SK-N-SH treated with all-trans-retinoic acid at 6 μM for 48 hours (cell line): ENCODE measurements at regions not wholly inside any gene's neighbourhood (a gene's known extent, or its start where the extent isn't known, plus 50 kb on each side); places are given as distances from the start of the nearest gene placed in this dataset.

Experiments used
- ATAC-seq: fragments of 200-7000 bp; cut with Tn5 transposase; 3 replicates; pipeline ENCODE4 v1.9.1; 2020; ENCODE audit warnings: mild to moderate bottlenecking, moderate library complexity
- ARNTL ChIP-seq: fragments of 450-650 bp; formaldehyde crosslinking; IDR thresholded peaks from 2 replicates; pipeline ENCODE4 v1.5.0; 2020; ENCODE audit warnings: low read depth, mild to moderate bottlenecking, moderate library complexity, borderline replicate concordance
- BACH2 ChIP-seq: fragments of 250-450 bp; sonication (Bioruptor Pico); IDR thresholded peaks from 2 replicates; pipeline ENCODE4 v1.9.0; 2021; ENCODE audit warnings: mild to moderate bottlenecking, borderline replicate concordance
- CSDC2 ChIP-seq: fragments of 250-450 bp; sonication (Bioruptor Pico); IDR thresholded peaks from 2 replicates; pipeline ENCODE4 v1.5.0; 2020; ENCODE audit warnings: mild to moderate bottlenecking, moderate library complexity
- ESRRG ChIP-seq: fragments of 250-450 bp; sonication (Bioruptor Pico); IDR thresholded peaks from 2 replicates; pipeline ENCODE4 v1.6.1; 2021; ENCODE audit warnings: mild to moderate bottlenecking
- GLIS3 ChIP-seq: fragments of 250-450 bp; sonication (Bioruptor Pico); IDR thresholded peaks from 2 replicates; pipeline ENCODE4 v1.5.0; 2020; ENCODE audit warnings: mild to moderate bottlenecking, moderate library complexity
- ISL1 ChIP-seq: fragments of 250-450 bp; sonication (Bioruptor Pico); IDR thresholded peaks from 2 replicates; pipeline ENCODE4 v2.1.2; 2022; ENCODE audit warnings: mild to moderate bottlenecking, moderate library complexity
- OSR1 ChIP-seq: fragments of 250-450 bp; sonication (Bioruptor Pico); IDR thresholded peaks from 2 replicates; pipeline ENCODE4 v1.8.0; 2022; ENCODE audit warnings: moderate library complexity, mild to moderate bottlenecking, inconsistent platforms
- SNAI2 ChIP-seq: fragments of 250-450 bp; sonication (Bioruptor Pico); IDR thresholded peaks from 2 replicates; pipeline ENCODE4 v1.5.0; 2020; ENCODE audit warnings: mild to moderate bottlenecking, moderate library complexity
- TCF4 ChIP-seq: fragments of 250-450 bp; sonication (Bioruptor Pico); IDR thresholded peaks from 2 replicates; pipeline ENCODE4 v1.8.0; 2021; ENCODE audit warnings: mild to moderate bottlenecking, moderate library complexity, borderline replicate concordance
- TOX ChIP-seq: fragments of 250-450 bp; sonication (Bioruptor Pico); IDR thresholded peaks from 2 replicates; pipeline ENCODE4 v1.8.0; 2021; ENCODE audit warnings: mild to moderate bottlenecking, moderate library complexity, borderline replicate concordance
- ZC3H10 ChIP-seq: fragments of 250-450 bp; sonication (Bioruptor Pico); IDR thresholded peaks from 2 replicates; pipeline ENCODE4 v1.5.1; 2021; ENCODE audit warnings: mild to moderate bottlenecking, moderate library complexity
- ZFP3 ChIP-seq: fragments of 250-450 bp; sonication (Bioruptor Pico); IDR thresholded peaks from 2 replicates; pipeline ENCODE4 v1.5.0; 2020; ENCODE audit warnings: mild to moderate bottlenecking, moderate library complexity
- ZFP30 ChIP-seq: fragments of 450-650 bp; formaldehyde crosslinking; IDR thresholded peaks from 2 replicates; pipeline ENCODE4 v1.5.0; 2022; ENCODE audit warnings: mild to moderate bottlenecking, moderate library complexity
- ZNF565 ChIP-seq: fragments of 450-650 bp; formaldehyde crosslinking; conservative IDR thresholded peaks from 2 replicates; pipeline ENCODE4 v1.5.0; 2020; ENCODE audit warnings: low read depth, mild to moderate bottlenecking, moderate library complexity
- ZNF70 ChIP-seq: fragments of 450-650 bp; formaldehyde crosslinking; IDR thresholded peaks from 2 replicates; pipeline ENCODE4 v1.5.0; 2020; ENCODE audit warnings: mild to moderate bottlenecking, moderate library complexity
- ZNF8 ChIP-seq: fragments of 450-650 bp; formaldehyde crosslinking; IDR thresholded peaks from 2 replicates; pipeline ENCODE4 v1.5.0; 2020; ENCODE audit warnings: mild to moderate bottlenecking, moderate library complexity
- TF ChIP-seq, protein P1 (sequence below): fragments of 250-450 bp; sonication (Bioruptor Pico); IDR thresholded peaks from 2 replicates; pipeline ENCODE4 v1.5.0; 2020; ENCODE audit warnings: mild to moderate bottlenecking, moderate library complexity
- TF ChIP-seq, protein P2 (sequence below): fragments of 250-450 bp; sonication (Bioruptor Pico); IDR thresholded peaks from 2 replicates; pipeline ENCODE4 v1.8.0; 2020; ENCODE audit warnings: mild to moderate bottlenecking, moderate library complexity, borderline replicate concordance
- TF ChIP-seq, protein P3 (sequence below): fragments of 250-450 bp; sonication (Bioruptor Pico); IDR thresholded peaks from 2 replicates; pipeline ENCODE4 v1.8.0; 2021; ENCODE audit warnings: low read depth, mild to moderate bottlenecking, moderate library complexity, borderline replicate concordance
- TF ChIP-seq, protein P4 (sequence below): fragments of 250-450 bp; sonication (Bioruptor Pico); IDR thresholded peaks from 2 replicates; pipeline ENCODE4 v1.5.1; 2020; ENCODE audit warnings: low read depth, mild to moderate bottlenecking, moderate library complexity

DNA sequence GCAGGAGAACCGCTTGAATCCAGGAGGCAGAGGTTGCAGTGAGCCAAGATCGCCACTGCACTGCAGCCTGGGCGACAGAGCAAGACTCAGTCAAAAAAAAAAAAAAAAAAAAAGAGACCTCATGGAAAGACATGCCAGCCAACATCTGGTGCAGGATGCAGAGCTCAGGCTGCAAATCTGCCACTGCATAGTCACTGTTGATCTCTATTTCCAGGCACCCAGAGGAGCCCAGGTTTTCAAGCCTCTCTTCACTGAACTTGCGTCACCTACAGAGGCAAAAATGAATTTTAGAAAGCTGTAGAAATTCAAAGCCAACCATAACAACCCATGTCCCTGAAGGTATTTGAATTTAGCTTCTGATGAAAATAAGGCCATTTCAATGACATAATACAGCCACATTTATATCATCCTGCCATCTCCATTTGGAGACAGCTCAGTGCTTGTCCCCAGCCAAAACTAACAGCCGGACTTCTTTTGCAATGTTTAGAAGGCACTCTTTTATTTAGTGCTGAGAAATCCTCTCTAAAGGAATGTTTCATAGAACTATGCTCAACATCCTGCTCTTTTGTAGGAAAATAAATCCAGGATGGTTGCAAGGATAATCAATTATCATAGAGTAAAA is 113.3 kb downstream of the SNX18 start:
- TF ChIP-seq ISL1 (CRISPR knock-in tag) (0 out of 2 replicates have a peak, but pooled peaks have one; percentile 10), GLIS3 (no peak)
- no peak for ATAC-seq

DNA sequence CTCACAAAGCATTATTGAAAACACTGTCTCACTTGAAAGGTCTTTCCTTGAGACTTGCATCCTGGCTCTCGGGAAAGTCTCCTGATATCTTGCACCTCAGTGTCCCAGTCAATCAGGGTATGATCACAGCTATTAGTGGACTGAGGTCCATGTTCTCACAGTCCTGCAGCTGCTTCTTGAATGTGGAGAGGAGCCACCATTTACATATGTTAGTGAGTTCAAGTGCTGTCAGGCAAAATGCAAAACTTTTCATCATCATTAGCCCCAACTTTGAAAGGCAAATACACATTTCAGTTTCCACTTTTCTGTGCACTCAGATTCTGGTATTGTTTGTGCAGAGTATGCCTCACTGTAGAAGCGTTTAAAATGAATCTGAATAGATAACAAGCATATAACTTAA is 111.6 kb downstream of the SNX18 start:
- TF ChIP-seq, protein P1, sequence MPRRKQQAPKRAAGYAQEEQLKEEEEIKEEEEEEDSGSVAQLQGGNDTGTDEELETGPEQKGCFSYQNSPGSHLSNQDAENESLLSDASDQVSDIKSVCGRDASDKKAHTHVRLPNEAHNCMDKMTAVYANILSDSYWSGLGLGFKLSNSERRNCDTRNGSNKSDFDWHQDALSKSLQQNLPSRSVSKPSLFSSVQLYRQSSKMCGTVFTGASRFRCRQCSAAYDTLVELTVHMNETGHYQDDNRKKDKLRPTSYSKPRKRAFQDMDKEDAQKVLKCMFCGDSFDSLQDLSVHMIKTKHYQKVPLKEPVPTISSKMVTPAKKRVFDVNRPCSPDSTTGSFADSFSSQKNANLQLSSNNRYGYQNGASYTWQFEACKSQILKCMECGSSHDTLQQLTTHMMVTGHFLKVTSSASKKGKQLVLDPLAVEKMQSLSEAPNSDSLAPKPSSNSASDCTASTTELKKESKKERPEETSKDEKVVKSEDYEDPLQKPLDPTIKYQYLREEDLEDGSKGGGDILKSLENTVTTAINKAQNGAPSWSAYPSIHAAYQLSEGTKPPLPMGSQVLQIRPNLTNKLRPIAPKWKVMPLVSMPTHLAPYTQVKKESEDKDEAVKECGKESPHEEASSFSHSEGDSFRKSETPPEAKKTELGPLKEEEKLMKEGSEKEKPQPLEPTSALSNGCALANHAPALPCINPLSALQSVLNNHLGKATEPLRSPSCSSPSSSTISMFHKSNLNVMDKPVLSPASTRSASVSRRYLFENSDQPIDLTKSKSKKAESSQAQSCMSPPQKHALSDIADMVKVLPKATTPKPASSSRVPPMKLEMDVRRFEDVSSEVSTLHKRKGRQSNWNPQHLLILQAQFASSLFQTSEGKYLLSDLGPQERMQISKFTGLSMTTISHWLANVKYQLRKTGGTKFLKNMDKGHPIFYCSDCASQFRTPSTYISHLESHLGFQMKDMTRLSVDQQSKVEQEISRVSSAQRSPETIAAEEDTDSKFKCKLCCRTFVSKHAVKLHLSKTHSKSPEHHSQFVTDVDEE (CRISPR knock-in tag), result no peak
- TF ChIP-seq SNAI2 (CRISPR knock-in tag) (no peak), GLIS3 (no peak)
- no peak for ATAC-seq

DNA sequence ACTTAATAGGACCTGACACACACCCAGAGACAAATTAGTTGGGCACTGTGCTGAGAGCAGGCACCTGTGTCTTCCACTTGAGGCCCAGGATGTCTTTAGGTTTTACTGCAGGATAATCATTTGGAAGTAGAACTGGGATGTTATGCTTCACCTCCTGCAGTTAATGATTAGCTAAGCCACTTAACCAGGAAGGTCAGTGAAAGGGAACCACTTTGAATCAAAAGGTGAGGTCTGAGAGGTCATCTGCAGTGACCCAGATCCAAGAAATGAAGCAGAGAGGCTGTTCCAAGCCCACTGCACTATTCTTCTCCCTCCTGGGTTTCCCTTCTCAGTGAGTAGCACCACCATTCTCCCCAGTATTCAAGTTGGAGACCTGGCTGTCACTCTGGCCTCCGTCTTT is 110.5 kb downstream of the SNX18 start:
- TF ChIP-seq, protein P1 (CRISPR knock-in tag), result no peak
- TF ChIP-seq ISL1 (CRISPR knock-in tag) (no peak), ZNF8 (no peak), CSDC2 (no peak), GLIS3 (no peak), TOX (CRISPR knock-in tag) (no peak), ZNF70 (CRISPR knock-in tag) (no peak), ZFP3 (CRISPR knock-in tag) (no peak), ZFP30 (CRISPR knock-in tag) (no peak), ARNTL (no peak), ZNF565 (CRISPR knock-in tag) (no peak), OSR1 (no peak), SNAI2 (CRISPR knock-in tag) (no peak), TCF4 (CRISPR knock-in tag) (no peak), ESRRG (CRISPR knock-in tag) (no peak), ZC3H10 (CRISPR knock-in tag) (no peak), BACH2 (CRISPR knock-in tag) (no peak)
- TF ChIP-seq, protein P2, sequence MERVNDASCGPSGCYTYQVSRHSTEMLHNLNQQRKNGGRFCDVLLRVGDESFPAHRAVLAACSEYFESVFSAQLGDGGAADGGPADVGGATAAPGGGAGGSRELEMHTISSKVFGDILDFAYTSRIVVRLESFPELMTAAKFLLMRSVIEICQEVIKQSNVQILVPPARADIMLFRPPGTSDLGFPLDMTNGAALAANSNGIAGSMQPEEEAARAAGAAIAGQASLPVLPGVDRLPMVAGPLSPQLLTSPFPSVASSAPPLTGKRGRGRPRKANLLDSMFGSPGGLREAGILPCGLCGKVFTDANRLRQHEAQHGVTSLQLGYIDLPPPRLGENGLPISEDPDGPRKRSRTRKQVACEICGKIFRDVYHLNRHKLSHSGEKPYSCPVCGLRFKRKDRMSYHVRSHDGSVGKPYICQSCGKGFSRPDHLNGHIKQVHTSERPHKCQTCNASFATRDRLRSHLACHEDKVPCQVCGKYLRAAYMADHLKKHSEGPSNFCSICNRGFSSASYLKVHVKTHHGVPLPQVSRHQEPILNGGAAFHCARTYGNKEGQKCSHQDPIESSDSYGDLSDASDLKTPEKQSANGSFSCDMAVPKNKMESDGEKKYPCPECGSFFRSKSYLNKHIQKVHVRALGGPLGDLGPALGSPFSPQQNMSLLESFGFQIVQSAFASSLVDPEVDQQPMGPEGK (CRISPR knock-in tag), result no peak
- TF ChIP-seq, protein P3, sequence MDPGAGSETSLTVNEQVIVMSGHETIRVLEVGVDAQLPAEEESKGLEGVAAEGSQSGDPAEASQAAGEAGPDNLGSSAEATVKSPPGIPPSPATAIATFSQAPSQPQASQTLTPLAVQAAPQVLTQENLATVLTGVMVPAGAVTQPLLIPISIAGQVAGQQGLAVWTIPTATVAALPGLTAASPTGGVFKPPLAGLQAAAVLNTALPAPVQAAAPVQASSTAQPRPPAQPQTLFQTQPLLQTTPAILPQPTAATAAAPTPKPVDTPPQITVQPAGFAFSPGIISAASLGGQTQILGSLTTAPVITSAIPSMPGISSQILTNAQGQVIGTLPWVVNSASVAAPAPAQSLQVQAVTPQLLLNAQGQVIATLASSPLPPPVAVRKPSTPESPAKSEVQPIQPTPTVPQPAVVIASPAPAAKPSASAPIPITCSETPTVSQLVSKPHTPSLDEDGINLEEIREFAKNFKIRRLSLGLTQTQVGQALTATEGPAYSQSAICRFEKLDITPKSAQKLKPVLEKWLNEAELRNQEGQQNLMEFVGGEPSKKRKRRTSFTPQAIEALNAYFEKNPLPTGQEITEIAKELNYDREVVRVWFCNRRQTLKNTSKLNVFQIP, result no peak
- TF ChIP-seq, protein P4, sequence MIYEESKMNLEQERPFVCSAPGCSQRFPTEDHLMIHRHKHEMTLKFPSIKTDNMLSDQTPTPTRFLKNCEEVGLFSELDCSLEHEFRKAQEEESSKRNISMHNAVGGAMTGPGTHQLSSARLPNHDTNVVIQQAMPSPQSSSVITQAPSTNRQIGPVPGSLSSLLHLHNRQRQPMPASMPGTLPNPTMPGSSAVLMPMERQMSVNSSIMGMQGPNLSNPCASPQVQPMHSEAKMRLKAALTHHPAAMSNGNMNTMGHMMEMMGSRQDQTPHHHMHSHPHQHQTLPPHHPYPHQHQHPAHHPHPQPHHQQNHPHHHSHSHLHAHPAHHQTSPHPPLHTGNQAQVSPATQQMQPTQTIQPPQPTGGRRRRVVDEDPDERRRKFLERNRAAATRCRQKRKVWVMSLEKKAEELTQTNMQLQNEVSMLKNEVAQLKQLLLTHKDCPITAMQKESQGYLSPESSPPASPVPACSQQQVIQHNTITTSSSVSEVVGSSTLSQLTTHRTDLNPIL (CRISPR knock-in tag), result no peak
- ATAC-seq, result no peak
